H1 (cell line): ENCODE measurements at regions not wholly inside any gene's neighbourhood (a gene's known extent, or its start where the extent isn't known, plus 50 kb on each side); places are given as distances from the start of the nearest gene placed in this dataset.

Experiments used
- CTCF ChIA-PET: fragments of 300-600 bp; sonication (Branson Sonifier 250); formaldehyde crosslinking; loops from one replicate; lab custom pipeline; 2021; ENCODE audit not compliant: partially characterized antibody; lab: Charles Lee
- POLR2A ChIA-PET: fragments of 300-600 bp; sonication (Branson Sonifier 250); formaldehyde crosslinking; loops from one replicate; lab custom pipeline; 2021; ENCODE audit warnings: inconsistent platforms; ENCODE audit not compliant: partially characterized antibody; lab: Charles Lee
- DNase-seq, 2 experiments: peaks; one replicate each; pipeline versions ENCODE4 v3.0.0 to v3.0.0-alpha.2; 2010 to 2022; ENCODE audit warnings: low spot score in 2 of 2, low read depth in 1 of 2, mixed read lengths in 1 of 2
- FAIRE-seq: peaks from 2 replicates; lab custom pipeline; 2011; peaks lifted over from hg19 to GRCh38; lab: Jason Lieb, UNC
- H2AFZ ChIP-seq: 2 replicates; pipeline ENCODE4 v1.8.1; 2012; ENCODE audit warnings: low read length, inconsistent platforms
- H2AK5ac ChIP-seq: 2 replicates; pipeline ENCODE4 v1.6.1; 2013; ENCODE audit warnings: low read depth, low read length
- H2BK120ac ChIP-seq: replicated peaks from 2 replicates; pipeline ENCODE3; 2013; ENCODE audit warnings: low read depth, low read length, inconsistent platforms
- H2BK12ac ChIP-seq: 2 replicates; pipeline ENCODE4 v1.6.1; 2013; ENCODE audit warnings: low read depth, low read length
- H2BK15ac ChIP-seq: 2 replicates; pipeline ENCODE4 v1.6.1; 2013; ENCODE audit warnings: low read length
- H2BK20ac ChIP-seq: 2 replicates; pipeline ENCODE4 v1.6.1; 2013; ENCODE audit warnings: low read length
- H2BK5ac ChIP-seq: 2 replicates; pipeline ENCODE4 v1.6.1; 2013; ENCODE audit warnings: low read depth, low read length
- H3K14ac ChIP-seq: 2 replicates; pipeline ENCODE4 v1.6.1; 2013; ENCODE audit warnings: inconsistent platforms; ENCODE audit not compliant: insufficient read length
- H3K18ac ChIP-seq: 2 replicates; pipeline ENCODE4 v1.6.1; 2013; ENCODE audit warnings: low read length; ENCODE audit errors: extremely low read depth
- H3K23ac ChIP-seq: 2 replicates; pipeline ENCODE4 v1.6.1; 2013; ENCODE audit warnings: inconsistent platforms; ENCODE audit not compliant: insufficient read length
- H3K23me2 ChIP-seq: 2 replicates; pipeline ENCODE4 v1.6.1; 2013; ENCODE audit warnings: low read depth, low read length
- H3K27ac ChIP-seq: 2 replicates; pipeline ENCODE4 v1.6.1; 2011; ENCODE audit warnings: low read depth, low read length, inconsistent platforms
- H3K27me3 ChIP-seq, 4 experiments: replicated peaks in 1 of 4; 1 replicate in 1 of 4; 2 replicates in 3 of 4; pipeline versions ENCODE4 v1.6.1 to v1.8.1; 2011 to 2013; ENCODE audit warnings: low read length in 3 of 4, mild to moderate bottlenecking in 3 of 4, inconsistent platforms in 2 of 4, mixed read lengths in 2 of 4, moderate library complexity in 1 of 4; ENCODE audit not compliant: control insufficient read depth in 3 of 4, insufficient read depth in 3 of 4; ENCODE audit errors: extremely low read depth in 1 of 4
- H3K36me3 ChIP-seq, 4 experiments: 2 replicates each; pipeline versions ENCODE4 v1.6.1 to v1.8.1; 2011 to 2013; ENCODE audit warnings: mild to moderate bottlenecking in 4 of 4, low read length in 3 of 4, moderate library complexity in 2 of 4, control low read depth in 1 of 4, inconsistent platforms in 1 of 4; ENCODE audit not compliant: insufficient read depth in 4 of 4, control insufficient read depth in 2 of 4
- H3K4ac ChIP-seq: replicated peaks from 2 replicates; pipeline ENCODE3; 2013; ENCODE audit warnings: low read length, low read depth, mixed read lengths, inconsistent platforms; ENCODE audit not compliant: insufficient read length
- H3K4me1 ChIP-seq, 4 experiments: replicated peaks in 1 of 4; 1 replicate in 1 of 4; 2 replicates in 3 of 4; pipeline versions ENCODE4 v1.6.1 to v1.8.1; 2011 to 2013; ENCODE audit warnings: low read length in 3 of 4, inconsistent platforms in 2 of 4, mixed read lengths in 1 of 4; ENCODE audit not compliant: insufficient read depth in 4 of 4, control insufficient read depth in 3 of 4
- H3K4me2 ChIP-seq, 2 experiments: 2 replicates each; pipeline versions ENCODE4 v1.6.1 to v1.8.1; 2011 to 2013; ENCODE audit warnings: low read depth in 2 of 2, low read length in 2 of 2, control low read depth in 1 of 2, inconsistent platforms in 1 of 2, mild to moderate bottlenecking in 1 of 2; ENCODE audit not compliant: insufficient read depth in 1 of 2
- H3K4me3 ChIP-seq, 4 experiments: fragments of 200-600, 300-600 bp in 1 of 4; sonication (generic), shearing (Covaris generic), sonication (Bioruptor Twin) in 1 of 4; 2 replicates each; pipeline versions ENCODE4 v1.5.1 to v1.8.1; 2011 to 2016; ENCODE audit warnings: low read length in 4 of 4, low read depth in 3 of 4, control low read depth in 2 of 4, inconsistent platforms in 2 of 4, mild to moderate bottlenecking in 2 of 4, mixed read lengths in 1 of 4, moderate library complexity in 1 of 4; ENCODE audit not compliant: insufficient read depth in 2 of 4; ENCODE audit errors: extremely low read depth in 1 of 4
- H3K56ac ChIP-seq: replicated peaks from 2 replicates; pipeline ENCODE3; 2013; ENCODE audit warnings: low read depth, mild to moderate bottlenecking, mixed read lengths, low read length, inconsistent platforms; ENCODE audit not compliant: insufficient read length
- H3K79me1 ChIP-seq: 2 replicates; pipeline ENCODE4 v1.6.1; 2013; ENCODE audit warnings: low read depth, low read length, control low read depth
- H3K79me2 ChIP-seq, 2 experiments: 2 replicates each; pipeline versions ENCODE4 v1.6.1 to v1.8.1; 2012 to 2013; ENCODE audit warnings: low read length in 2 of 2, mild to moderate bottlenecking in 2 of 2, inconsistent platforms in 1 of 2; ENCODE audit not compliant: insufficient read depth in 2 of 2, control insufficient read depth in 1 of 2
- H3K9ac ChIP-seq, 4 experiments: replicated peaks in 1 of 4; 1 replicate in 1 of 4; 2 replicates in 3 of 4; pipeline versions ENCODE4 v1.6.1 to v1.8.1; 2011 to 2013; ENCODE audit warnings: low read depth in 3 of 4, low read length in 3 of 4, control low read depth in 2 of 4, mild to moderate bottlenecking in 2 of 4, moderate library complexity in 2 of 4, inconsistent platforms in 1 of 4; ENCODE audit errors: extremely low read depth in 1 of 4
- H3K9me3 ChIP-seq, 2 experiments: 2 replicates each; pipeline versions ENCODE4 v1.6.1 to v1.8.1; 2012 to 2013; ENCODE audit warnings: mild to moderate bottlenecking in 2 of 2, moderate library complexity in 2 of 2, control low read depth in 1 of 2, inconsistent platforms in 1 of 2, low read depth in 1 of 2, low read length in 1 of 2, mixed read lengths in 1 of 2; ENCODE audit not compliant: insufficient read depth in 2 of 2
- H4K20me1 ChIP-seq, 2 experiments: replicated peaks in 1 of 2; 2 replicates each; pipeline versions ENCODE3 to v1.8.1; 2011 to 2013; ENCODE audit warnings: inconsistent platforms in 2 of 2, low read length in 2 of 2, mild to moderate bottlenecking in 1 of 2; ENCODE audit not compliant: insufficient read depth in 2 of 2, control insufficient read depth in 1 of 2
- H4K5ac ChIP-seq: 2 replicates; pipeline ENCODE4 v1.6.1; 2013; ENCODE audit warnings: low read length, low read depth, mixed read lengths, inconsistent platforms; ENCODE audit not compliant: insufficient read length
- H4K8ac ChIP-seq: 2 replicates; pipeline ENCODE4 v1.8.0; 2013; ENCODE audit warnings: mild to moderate bottlenecking, moderate library complexity, low read length, inconsistent platforms; ENCODE audit not compliant: insufficient read depth; ENCODE audit errors: extremely low read depth
- H4K91ac ChIP-seq: replicated peaks from 2 replicates; pipeline ENCODE3; 2013; ENCODE audit warnings: low read length, mixed read lengths, inconsistent platforms; ENCODE audit not compliant: insufficient read length
- ATF2 ChIP-seq: IDR thresholded peaks from 2 replicates; pipeline ENCODE4 v1.6.1; 2012; ENCODE audit warnings: low read length, inconsistent platforms
- BACH1 ChIP-seq: IDR thresholded peaks from 2 replicates; pipeline ENCODE4 v1.6.1; 2012; ENCODE audit warnings: low read length, improper control_type of control experiment
- BCL11A ChIP-seq, 2 experiments: IDR thresholded peaks; one replicate each; pipeline ENCODE4 v1.6.1; 2011; ENCODE audit warnings: low read depth in 2 of 2, low read length in 2 of 2, mild to moderate bottlenecking in 2 of 2
- CTBP2 ChIP-seq: IDR thresholded peaks from 2 replicates; pipeline ENCODE4 v1.7.0; 2011; ENCODE audit warnings: borderline replicate concordance, mild to moderate bottlenecking, moderate library complexity, mixed read lengths, low read length; ENCODE audit not compliant: insufficient read depth, insufficient read length
- CTCF ChIP-seq, 3 experiments: IDR thresholded peaks; 1 replicate in 2 of 3; 2 replicates in 1 of 3; pipeline versions ENCODE4 v1.5.1 to v1.6.1; 2011; ENCODE audit warnings: low read length in 3 of 3, mild to moderate bottlenecking in 3 of 3, inconsistent platforms in 2 of 3, low read depth in 1 of 3, moderate library complexity in 1 of 3; ENCODE audit not compliant: insufficient read depth in 1 of 3; ENCODE audit errors: control extremely low read depth in 1 of 3
- GTF2F1 ChIP-seq: IDR thresholded peaks from 2 replicates; pipeline ENCODE4 v1.6.1; 2012; ENCODE audit warnings: low read depth, low read length, improper control_type of control experiment, borderline replicate concordance
- HDAC2 ChIP-seq, 2 experiments: fragments of 300-600 bp in 1 of 2; sonication (generic) in 1 of 2; IDR thresholded peaks; 2 replicates each; pipeline ENCODE4 v1.6.1; 2011 to 2012; ENCODE audit warnings: low read depth in 2 of 2, low read length in 2 of 2, mild to moderate bottlenecking in 2 of 2, moderate library complexity in 2 of 2, borderline replicate concordance in 1 of 2, inconsistent platforms in 1 of 2
- PHF8 ChIP-seq: fragments of 200-600 bp; sonication (generic); conservative IDR thresholded peaks from 2 replicates; pipeline ENCODE4 v1.7.1; 2012; ENCODE audit warnings: low read depth, mild to moderate bottlenecking, inconsistent platforms, low read length, moderate library complexity
- WGBS, 2 experiments: shearing (Covaris generic) in 1 of 2; methylation state at CpG; one replicate each; pipeline versions ENCODE4 v1.1.6 to v1.1.7; 2013 to 2015; ENCODE audit warnings: low lambda C conversion rate in 2 of 2, mixed read lengths in 2 of 2, inconsistent platforms in 1 of 2, low coverage in 1 of 2, missing lambda C conversion rate in 1 of 2; ENCODE audit not compliant: insufficient replicate concordance in 2 of 2, insufficient coverage in 1 of 2, insufficient read length in 1 of 2; ENCODE audit errors: extremely low coverage in 1 of 2, missing lambda C conversion rate in 1 of 2; 5-methylcytosine and 5-hydroxymethylcytosine counted together
- TF ChIP-seq, protein P1 (sequence below): IDR thresholded peaks from 2 replicates; pipeline ENCODE4 v1.6.1; 2011; ENCODE audit warnings: low read depth, mild to moderate bottlenecking, low read length; ENCODE audit not compliant: insufficient read depth

DNA sequence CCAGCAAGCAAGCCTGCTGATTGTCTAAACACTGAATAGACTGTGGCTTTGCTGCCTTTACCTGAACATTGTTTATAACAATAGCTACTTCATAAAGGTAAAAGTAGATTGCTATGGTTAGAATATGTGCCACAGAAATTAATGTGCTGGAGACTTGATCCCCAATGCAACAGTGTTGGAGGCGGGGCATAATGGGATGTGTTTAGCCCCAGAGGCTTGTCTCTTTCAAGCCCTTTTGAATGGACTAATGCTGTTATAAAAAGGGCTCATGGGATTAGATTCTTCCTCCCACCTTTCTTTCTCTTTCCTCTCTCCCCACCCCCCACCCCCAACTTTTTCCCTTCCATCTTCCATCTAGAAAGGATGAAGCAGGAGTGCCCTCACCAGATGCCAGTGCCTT is 80.2 kb upstream of the PPP2R5A start:
- Histone ChIP-seq H4K91ac (no peak overlapping the region), H3K27me3 (no peaks in the 10 kb centered on the region), H2AK5ac (no peak overlapping the region), H2BK15ac (no peak overlapping the region), H3K18ac (no peak overlapping the region), H2BK120ac (no peak overlapping the region), H3K14ac (no peak overlapping the region), H3K4me2 (no peak overlapping the region), H4K5ac (no peak overlapping the region), H2AFZ (no peak overlapping the region), H3K79me2 (no peaks in the 10 kb centered on the region), H3K4ac (no peak overlapping the region), H2BK5ac (no peak overlapping the region), H3K79me1 (no peaks in the 10 kb centered on the region), H3K9me3 (no peaks in the 10 kb centered on the region), H3K27ac (no peak overlapping the region), H3K4me3 (no peak overlapping the region), H3K23me2 (no peaks in the 10 kb centered on the region), H4K8ac (no peak overlapping the region), H3K56ac (no peak overlapping the region), H2BK12ac (no peak overlapping the region), H2BK20ac (no peak overlapping the region), H3K4me1 (no peaks in the 10 kb centered on the region), H3K23ac (no peak overlapping the region), H4K20me1 (no peaks in the 10 kb centered on the region), H3K36me3 (no peaks in the 10 kb centered on the region), H3K9ac (no peak overlapping the region)
- ChIA-PET POLR2A (no interaction called here), CTCF (interaction anchor here (1.2 kb wide), 1 partner anchor 134 kb away, joined by 3 read pairs; no protein-coding TSS in a partner anchor)
- DNase-seq (no peak), FAIRE-seq (no peak)
- 56% methylated on average over 1 of the region's 1 CpG; no CpG with 5 or more reads in 1 of the 2 experiments for WGBS, 2 experiments
- no peak for TF ChIP-seq HDAC2 (IDR thresholded peaks at IDR 0.05; ENCODE audit: borderline replicate concordance in 1 of 2, low read depth in 2 of 2, low read length in 2 of 2)
- no peak for TF ChIP-seq ATF2
- no peak for TF ChIP-seq BCL11A (IDR thresholded peaks at IDR 0.05; ENCODE audit: low read depth in 2 of 2, low read length in 2 of 2)
- no peak for TF ChIP-seq GTF2F1
- TF ChIP-seq CTBP2: no peak
- TF ChIP-seq CTCF (IDR thresholded peaks at IDR 0.05; ENCODE audit: control extremely low read depth in 1 of 3, insufficient read depth in 1 of 3, low read depth in 1 of 3, low read length in 3 of 3): no peak
- TF ChIP-seq, protein P1, sequence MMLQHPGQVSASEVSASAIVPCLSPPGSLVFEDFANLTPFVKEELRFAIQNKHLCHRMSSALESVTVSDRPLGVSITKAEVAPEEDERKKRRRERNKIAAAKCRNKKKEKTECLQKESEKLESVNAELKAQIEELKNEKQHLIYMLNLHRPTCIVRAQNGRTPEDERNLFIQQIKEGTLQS: no peak
- no peak for TF ChIP-seq BACH1
- no peak for TF ChIP-seq PHF8
